HG03432 (cell line): ENCODE measurements at regions not wholly inside any gene's neighbourhood (a gene's known extent, or its start where the extent isn't known, plus 50 kb on each side); places are given as distances from the start of the nearest gene placed in this dataset.

ENCODE experiments used
- ATAC-seq: cut with Tn5 transposase; IDR thresholded peaks from one replicate; pipeline ENCODE4 v1.9.1; 2021; ENCODE audit warnings: mild to moderate bottlenecking, moderate library complexity; ENCODE audit not compliant: unreplicated experiment

DNA sequence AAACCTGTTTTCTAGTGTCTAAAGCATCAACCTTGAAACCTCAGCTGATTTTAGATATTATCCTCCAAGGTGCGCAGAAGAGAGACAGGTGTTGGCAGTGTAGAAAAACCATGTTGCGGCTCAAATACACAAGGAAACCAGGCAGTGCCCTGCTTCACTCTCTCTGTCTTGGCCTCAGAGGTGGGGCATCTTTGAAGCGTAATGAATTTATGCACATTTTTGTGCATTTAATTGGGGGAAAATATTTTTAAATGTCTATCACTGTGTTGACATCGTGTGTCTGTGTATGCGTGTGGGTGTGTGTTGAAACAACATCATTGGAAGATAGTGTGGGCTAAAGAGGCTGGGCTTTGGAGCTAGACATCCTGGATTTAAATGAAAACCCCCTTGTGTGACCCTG is 334.0 kb upstream of the CHD6 start:
- no peak for ATAC-seq

DNA sequence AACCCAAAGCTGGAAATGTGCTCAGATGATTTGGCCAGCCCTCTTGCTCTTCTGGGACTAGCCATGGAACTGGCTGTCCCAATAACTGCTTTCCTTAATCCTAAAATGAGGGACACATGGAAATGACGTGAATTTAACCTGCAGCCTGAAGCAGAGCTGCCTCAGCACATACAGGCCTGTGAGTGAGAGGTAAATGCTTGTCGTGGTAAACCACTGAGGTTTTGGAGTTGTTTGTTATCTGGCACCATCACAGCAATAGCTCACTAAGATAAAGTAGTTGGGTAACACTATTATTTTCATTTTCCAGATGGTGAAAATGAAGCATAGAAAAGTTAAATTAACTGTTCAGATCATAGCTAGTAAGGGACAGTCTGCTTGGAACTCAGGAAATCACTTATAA is 333.4 kb upstream of the CHD6 start:
- ATAC-seq: no peak

DNA sequence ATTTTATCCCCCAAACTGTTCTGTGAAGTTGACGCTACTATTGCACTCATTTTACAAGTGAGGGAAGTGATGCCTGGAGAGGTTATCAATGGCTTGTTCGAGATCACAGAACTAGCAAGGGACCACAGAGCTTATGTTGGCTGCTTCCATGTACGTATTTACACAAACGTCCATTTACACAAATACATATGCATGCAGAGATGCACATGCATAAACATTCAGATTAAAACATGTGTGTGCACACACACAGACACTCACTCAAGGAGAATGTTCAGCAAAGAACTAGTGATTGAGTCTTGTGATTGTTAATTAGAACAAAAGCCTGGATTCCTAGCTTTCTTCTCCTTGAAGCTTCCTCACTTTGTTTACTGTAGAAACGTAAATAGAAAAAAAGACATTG is 321.5 kb upstream of the CHD6 start:
- ATAC-seq: no peak

DNA sequence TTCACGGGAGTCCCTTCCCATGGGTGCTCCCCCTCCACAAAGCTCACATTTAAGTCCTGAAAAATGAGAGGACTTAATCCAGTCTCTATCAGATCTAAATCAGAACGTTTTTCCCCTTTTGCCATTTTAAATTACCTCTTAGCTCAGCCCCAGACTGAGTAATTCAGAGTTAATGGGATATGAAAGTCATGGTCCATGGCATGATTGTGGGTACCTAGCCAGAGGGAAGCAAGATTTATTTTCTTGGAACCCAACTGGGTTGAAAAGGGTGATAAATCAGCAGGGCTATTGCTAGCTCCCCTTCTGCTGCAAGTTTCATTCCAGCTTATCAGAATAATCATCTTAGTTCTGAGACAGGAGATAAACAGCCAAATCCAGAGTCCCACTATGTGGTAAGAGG is 320.2 kb upstream of the CHD6 start:
- no peak for ATAC-seq

DNA sequence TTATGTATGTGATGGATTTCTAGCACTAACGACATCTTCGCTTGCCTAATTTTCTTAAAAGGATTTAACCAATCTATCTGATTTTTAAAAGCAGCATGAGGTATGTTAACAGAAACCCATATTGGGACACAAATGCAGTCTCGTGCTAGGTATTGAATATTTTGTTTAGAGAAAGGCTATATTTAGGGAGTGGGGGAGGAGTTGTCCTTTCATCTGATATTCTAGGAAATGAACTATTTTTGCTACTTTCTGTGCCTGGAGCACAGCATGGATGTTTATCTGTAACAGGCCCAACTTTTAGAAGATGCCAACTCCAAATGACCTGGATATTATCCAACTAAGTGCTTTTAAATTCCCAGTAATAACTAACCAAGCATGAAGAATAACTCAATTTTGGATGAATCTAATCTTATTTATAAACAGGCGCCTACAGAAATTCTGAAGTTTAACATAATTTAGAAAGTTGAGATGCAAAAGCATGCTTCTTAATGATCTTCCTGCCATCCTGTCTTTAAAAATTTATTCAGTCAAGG is 317.1 kb upstream of the CHD6 start:
- no peak for ATAC-seq

DNA sequence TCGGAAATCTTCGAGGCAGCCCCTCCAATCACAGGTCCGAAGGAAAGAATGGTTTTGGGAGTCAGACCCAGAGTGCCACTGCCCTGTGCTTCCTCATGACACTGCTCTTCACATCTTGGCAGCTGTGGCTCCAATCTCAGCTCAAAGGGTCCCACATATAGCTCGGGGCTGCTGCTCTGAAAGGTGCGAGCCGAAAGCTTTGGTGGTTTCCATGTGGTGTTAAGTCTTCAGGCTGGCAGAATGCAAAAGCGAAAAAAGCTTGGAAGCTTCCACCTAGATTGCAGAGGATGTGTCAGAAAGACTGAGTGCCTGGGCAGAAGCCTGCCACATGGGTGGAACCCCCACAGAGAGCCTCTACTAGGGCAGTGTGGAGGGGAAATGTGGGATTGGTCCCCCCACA is 314.3 kb upstream of the CHD6 start:
- ATAC-seq: no peak

DNA sequence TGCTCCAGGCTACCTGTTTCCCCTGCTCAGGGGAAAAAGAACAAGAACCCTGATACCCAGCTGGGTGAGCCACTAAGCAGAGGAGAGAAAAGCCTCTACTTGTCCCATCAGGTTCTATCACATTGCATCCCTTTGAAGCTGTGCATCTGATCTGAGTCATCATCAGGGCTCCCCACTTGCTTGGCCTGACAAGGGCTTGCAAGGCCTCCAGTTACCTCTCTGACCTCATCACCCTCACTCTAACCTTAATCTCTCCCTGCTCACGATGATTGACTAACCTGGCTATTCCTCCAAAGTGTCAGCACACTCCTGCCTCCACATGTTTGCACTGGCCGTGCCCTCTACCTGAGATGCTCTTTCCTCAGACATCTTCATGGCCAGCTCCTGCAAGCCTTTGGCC is 309.5 kb upstream of the CHD6 start:
- ATAC-seq: no peak

DNA sequence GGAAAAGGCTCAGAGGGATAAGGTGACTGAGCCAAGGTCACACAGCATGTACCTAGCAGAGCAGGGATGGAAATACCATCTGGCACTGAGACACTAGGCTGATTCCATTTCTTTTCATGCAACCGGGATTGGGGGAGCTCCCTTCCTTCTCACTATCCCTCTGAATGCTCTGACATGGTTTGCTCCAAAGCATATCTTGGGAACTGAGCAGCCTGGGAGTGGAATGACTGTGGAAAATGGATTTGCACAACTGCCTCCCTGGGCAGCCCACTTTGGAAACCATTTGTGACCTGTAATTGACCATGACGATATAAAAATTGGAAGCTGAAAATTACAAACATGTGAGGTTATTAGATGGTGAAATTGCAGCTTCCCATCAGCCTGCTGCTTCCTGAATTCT is 309.0 kb upstream of the CHD6 start:
- ATAC-seq: no peak

DNA sequence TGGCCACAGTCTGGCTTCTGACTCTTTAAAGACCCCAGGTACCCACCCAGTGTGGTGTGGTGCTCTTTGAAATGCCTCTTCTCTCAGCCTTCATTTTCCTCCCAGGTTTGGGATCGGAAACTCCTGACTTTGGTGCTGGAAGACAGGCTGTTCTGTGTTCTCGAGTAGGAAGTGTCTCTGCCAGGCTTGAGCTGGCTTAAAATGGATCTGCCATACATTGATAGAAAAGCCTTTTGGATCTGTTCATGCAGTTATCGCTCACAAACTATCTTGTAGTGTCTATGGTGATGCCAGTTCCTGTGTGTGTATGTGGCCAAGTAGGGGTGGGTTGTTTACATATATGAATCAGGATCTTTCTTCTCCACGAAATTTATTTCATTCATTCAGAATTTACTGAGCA is 307.3 kb upstream of the CHD6 start:
- ATAC-seq: no peak

DNA sequence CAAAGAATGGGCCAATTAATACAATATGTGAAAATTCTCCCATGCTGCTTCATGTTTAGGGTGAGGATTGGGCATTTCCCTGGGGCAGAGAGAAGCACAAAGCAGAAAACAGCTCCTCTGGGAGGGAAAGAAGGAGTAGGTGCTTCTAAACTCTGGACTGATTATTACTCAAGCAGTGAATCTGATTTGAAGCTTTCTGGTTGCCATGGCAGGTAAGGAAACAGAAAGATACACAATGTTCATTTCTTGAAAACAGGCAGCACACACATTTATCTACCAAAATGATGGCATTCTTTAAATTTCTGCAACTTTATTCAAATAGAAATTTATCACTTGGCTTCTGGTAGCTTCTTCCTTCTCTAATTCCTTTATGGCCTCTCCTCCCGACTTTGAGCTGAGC is 305.4 kb upstream of the CHD6 start:
- no peak for ATAC-seq

DNA sequence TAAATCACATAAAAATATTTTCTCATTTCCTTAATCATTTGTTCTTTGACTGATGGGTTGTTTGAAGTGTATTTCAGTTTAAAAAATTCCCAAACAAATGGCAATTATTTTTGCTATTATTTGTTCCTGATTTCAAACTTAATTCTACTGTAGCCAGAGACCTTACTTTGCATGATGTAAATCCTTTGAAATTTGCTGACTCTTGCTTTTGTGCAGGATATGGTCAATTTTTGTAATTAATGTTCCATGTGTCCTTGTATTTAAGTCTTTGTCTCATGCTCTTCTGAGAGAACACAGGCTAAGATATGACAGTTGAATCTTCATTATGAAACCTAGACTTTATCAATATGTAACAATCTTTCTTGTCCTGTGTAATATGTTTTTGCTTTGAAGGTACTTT is 295.0 kb upstream of the CHD6 start:
- no peak for ATAC-seq

DNA sequence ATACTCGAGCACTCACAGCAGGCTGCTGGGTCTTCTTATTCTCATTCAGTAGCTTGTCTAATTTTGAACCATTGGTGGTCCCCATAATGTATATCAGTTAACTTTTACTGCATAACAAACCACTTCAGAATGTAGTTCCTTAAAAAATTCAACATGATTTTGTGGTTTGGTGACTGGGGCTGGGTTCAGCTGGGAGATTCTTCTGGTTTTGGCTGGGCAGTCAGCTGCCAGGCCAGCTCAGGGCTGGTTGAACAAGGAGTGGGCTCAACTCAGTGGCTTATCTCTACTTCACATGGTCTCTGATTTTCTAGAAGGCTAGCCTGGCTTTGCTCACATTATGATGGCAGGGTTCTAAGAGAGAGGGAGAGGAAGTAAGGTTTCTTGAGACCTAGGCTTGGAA is 292.4 kb upstream of the CHD6 start:
- ATAC-seq: no peak

DNA sequence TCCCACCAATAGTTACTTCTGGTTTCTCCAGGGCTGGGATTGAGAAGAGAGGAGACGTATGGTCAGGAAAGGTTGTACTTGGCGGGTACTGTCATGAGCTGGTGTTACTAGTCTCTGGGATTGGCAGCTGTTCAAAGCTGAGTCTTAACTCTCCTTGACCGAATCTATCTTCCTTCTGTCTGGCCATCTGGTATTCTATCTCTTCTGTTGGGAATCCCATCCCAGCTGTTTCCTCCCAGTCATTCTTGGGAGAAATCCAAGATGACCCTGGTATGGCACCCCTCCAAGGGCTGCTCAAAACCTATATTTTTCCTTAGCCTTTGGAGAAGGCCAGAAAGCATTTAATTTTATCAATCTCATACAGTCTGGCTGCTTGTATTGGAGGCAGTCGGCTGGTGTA is 287.0 kb upstream of the CHD6 start:
- ATAC-seq: no peak

DNA sequence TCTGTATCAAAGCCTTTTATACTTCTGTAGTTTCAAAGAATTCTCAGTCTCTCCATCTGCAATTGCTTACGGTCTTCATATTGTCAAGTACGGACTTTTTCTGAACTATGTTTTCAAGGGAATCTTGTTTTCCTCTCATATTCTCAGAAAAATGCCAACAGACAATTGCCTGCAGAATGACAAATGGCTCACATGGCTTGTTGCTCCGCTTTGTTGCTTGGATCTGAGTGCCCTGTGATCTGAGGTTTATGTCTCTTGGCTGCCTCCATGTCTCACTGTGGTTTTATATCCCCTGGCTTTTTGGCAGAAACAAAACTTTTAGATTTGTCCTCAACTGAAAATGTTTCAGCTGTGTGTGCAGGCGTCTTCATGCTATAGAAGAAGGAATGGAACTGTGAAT is 285.4 kb upstream of the CHD6 start:
- no peak for ATAC-seq

DNA sequence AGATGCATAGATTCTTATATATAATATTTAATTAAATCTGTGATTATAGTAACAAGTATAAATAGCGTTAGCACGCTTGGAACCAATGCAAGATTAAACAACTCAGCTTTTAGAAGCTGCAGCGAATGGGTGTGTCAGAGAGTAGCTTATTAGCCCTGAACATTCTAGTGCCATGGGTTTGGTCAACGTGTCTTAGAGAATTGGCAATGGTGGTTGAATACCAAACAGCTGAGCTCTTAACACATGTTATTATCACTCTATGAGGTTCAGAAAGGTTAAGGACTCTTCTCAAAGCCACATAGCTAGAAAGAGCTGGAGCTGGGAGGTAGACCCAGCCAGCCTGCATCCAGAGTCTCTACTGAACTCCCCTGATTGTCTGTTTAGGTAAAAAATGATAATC is 284.2 kb upstream of the CHD6 start:
- no peak for ATAC-seq

DNA sequence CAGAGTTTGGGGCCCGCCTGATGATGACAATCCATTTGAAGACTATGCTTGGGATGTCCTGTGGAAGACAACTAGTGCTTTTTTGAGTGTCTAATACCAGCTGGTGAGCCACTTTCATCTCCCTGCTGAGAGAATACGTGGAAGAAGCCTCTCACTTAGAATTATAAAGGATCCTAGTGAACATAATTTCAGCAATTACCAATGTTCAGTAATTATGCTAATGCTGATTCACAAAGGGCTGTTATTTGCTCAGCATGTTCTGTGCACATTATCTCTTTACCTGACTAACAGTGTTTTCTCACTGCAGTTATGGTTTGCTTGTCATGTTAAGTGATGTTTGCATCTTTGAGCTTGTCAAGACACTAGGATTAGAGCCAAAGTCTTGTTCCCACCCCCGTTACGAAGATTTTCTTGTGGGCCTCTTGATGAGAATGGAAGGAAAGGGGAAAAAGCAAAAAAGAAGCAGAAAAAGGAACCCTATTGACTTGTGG is 282.1 kb upstream of the CHD6 start:
- no peak for ATAC-seq

DNA sequence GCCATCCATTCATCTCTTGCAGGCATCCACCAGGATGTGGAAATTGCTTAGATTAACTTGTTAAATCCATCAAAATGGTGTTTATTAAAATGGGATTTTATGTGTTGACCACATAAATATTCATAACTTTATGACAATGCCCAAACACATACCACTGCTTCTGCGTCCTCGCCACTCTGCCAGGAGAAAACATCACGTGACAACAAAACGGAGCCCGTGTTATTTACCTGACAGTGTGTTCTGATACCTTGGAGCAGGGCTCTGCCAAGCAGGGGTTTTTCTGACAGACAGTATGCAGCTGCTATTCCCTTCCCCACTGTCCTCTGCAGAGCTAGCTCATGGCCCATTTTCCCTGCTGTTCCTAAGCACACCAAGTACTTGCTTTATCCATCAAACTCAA is 279.5 kb upstream of the CHD6 start:
- ATAC-seq: no peak

DNA sequence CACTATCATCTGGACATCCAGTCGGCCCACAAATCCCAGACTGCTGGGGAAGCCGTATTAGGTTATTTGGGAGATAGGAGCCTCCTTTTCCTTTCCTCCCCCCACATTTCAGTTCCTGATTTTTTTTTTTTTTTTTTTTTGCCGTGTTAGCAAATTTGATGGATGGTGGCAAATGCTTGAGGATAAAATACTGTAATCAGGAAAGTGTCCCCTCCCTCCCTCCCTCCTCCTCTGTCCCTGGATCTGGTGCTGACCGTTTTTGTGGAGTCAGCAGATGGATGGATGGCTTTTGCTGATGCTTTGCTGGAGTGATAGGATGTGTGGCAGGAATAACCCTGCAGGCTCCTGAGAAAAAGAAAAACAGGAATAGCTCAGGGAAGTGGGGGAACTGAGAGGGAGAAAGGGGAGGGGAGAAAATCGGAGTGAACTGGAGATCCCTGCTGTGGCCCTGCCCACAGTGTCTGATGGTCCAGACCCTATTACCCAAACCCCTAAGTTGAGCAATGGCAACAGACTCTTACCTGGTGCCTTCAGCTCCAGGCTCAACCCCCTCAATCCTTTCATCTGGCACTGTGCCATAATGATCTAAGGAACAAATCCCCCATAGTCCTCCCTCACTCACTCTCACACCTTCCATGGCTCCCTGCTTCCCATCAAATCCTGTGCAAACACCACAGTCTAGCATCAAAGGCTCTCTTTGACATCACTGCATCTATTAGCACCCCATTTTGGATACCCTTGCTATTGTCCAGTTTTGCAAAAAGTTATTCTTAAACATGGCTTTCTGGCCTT is 277.3 kb upstream of the CHD6 start:
- ATAC-seq: no peak

DNA sequence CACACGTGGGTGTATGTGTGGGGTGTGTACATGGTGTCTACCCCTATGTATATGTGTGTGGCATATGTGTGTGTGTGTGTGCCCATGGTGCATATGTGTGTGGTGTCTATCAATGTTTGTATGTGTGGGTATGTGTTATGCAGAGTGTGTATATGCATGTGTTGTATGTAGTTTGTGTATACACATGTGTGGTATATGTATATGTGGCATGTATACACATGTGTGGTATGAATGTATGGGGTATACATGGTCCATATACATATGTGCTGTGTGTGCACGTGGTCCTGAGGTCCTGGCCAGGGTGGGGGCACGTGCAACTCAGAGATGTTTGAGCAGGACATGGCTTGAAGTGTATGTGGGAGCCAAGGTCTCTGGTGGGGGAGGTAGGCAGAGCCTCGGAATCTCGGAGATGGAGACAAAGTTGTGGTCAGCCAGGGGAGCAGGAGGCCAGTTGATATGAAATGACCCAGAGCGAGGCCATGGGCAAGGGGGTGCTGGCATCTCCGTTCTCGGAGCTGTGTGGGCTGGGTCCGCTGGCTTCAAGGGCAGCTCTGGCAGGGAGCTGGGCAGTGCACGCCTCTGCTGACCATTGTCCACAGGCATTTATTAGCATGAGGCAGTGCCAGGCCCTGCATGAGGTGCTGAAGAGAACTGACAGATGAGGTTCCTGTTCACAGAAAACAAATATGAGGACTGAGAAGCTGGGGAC is 276.2 kb upstream of the CHD6 start:
- no peak for ATAC-seq

DNA sequence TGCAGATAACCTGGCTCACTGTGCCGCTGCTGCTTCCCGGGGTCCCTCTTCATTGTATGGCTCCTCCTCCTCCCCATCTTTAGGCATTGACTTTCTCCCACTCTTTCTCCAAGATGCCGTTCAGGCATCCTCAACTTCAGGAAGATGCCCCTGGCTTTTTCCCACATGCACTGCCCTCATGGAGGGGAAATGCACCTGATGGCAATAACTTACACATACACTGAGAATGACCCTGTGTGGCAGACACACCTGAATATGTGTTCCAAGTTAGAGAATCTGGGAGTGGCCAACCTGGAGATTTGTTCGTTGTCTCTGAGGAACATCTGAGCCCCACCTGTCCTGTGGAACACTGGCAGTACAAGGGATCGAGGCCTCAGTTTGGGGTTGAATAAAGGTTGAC is 273.9 kb upstream of the CHD6 start:
- no peak for ATAC-seq

DNA sequence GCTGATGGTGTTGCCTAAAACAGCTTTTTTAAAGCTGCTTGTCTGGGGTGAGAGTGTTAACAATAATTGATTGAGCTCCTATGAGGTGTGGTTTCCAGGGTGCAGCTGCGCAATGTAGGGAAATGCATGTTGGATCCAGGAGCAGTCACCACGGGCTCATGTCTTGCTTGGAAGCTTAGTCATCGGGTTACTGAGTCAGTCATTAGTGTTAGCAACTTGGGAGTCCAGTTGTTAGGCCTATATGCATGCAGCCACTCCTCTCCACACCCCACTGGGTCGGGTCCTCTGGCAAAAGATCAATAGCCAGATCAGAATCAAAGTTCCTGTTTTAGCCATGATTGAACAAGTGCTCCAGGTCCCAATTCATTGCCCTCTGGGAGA is 271.7 kb upstream of the CHD6 start:
- ATAC-seq: no peak

DNA sequence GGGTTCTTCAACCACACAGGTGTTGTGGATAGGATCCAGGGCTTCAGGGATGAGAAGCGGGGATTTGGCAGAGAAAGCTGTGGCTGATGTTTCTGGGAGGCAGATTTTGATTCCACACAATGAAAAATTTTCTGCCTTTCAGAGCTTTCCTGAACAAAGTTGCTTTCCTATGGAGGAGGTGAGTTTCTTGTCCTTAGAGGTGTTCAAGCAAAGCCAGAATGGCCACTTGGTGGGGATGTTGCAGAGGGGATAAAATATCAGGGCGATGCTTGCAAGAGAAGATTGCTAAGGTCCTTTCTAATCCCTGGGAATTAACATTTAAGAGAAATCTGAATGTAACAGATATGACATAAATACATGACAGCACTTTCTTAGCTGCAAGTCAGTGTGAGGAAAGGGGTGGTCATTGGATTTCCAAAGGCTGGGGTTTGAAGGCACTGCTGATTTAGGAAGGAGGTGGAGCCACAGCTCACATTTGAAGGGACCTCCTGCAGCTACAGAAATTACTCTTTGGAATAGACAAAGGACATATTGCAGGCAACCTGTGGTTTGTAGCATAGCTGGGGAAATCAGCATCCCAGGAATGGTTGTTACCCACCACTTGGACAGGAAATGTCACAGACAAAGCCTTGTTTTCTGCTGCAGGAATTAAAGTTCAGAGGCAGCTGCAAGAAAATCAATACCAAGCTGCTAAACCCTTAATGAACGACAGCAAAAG is 271.1 kb upstream of the CHD6 start:
- ATAC-seq: no peak
